ENCODE measurements at regions not wholly inside any gene's neighbourhood (a gene's known extent, or its start where the extent isn't known, plus 50 kb on each side); places are given as distances from the start of the nearest gene placed in this dataset.

DNA sequence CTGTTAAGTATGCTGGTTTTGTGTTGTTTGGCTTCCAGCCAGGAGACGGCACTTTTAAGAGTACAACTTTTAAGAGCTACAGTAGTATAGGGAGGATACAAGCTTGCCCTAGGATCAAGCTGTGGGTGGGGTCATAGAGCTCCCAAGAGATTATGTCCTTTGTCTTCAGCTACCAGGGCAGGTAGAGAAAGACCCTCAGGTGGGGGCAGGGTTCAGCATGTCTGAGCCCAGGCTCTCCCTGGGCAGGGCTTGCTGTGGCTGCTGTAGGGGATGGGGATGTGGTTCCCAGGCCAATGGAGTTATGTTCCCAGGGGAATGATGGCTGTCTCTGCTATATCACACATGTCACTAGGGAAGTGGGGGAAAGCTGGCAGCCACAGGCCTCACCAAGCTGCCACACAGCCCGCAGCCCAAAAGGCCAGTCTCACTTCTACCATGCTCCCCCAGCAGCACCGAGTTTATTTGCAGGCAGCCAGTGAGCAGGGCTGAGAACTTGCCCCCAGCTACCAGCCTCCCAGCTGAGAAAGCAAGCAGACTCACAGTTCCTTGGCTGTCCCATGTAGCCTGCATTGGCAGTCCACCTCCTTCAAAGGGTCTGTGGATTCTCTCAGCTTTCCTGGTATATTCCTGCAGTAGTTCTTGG is 105.7 kb upstream of the ERBB4 start:
- no peaks in the 10 kb centered on the region for H3K27me3 Mint-ChIP-seq (ENCODE audit: low read depth in 3 of 3)
- no peak overlapping the region for H3K4me2 ChIP-seq (replicated peaks; ENCODE audit: extremely low read depth, low read length, poor library complexity, severe bottlenecking)
- H3K36me3 Mint-ChIP-seq = no peaks in the 10 kb centered on the region
- H4K20me1 ChIP-seq (ENCODE audit: insufficient read depth, low read length) = no peaks in the 10 kb centered on the region
- intact Hi-C loops (cut with micrococcal nuclease) = no loop called here
- no peaks in the 10 kb centered on the region for H3K27me3 ChIP-seq (ENCODE audit: control insufficient read depth in 2 of 2, insufficient read depth in 2 of 2, low read length in 2 of 2)
- H3K4me1 Mint-ChIP-seq = no peaks in the 10 kb centered on the region
- H3K4me3 Mint-ChIP-seq = no peak overlapping the region
- H3K27ac ChIP-seq (ENCODE audit: low read depth in 1 of 2, low read length in 2 of 2) = no peak overlapping the region
- 76% methylated on average over 3 of the region's 3 CpGs for WGBS (ENCODE audit: insufficient coverage)
- no peaks in the 10 kb centered on the region for H3K79me2 ChIP-seq (ENCODE audit: insufficient read depth, low read length)
- no peak for DNase-seq
- peaks cover 0 to 1% (median 0%) of the 10 kb centered on the region in 7 donors for H3K9me3 Mint-ChIP-seq
- no peak overlapping the region for H3K4me3 ChIP-seq (replicated peaks in 1 of 3; ENCODE audit: low read depth in 2 of 3, low read length in 3 of 3)
- H3K4me1 ChIP-seq (ENCODE audit: control insufficient read depth in 1 of 2, insufficient read depth in 2 of 2, low read length in 2 of 2) = no peaks in the 10 kb centered on the region
- H3K36me3 ChIP-seq (replicated peaks in 1 of 2; ENCODE audit: control insufficient read depth in 1 of 2, insufficient read depth in 2 of 2, low read length in 2 of 2) = no peaks in the 10 kb centered on the region
- no peak overlapping the region for H3K9ac ChIP-seq (ENCODE audit: insufficient read depth, low read length, poor library complexity, severe bottlenecking)
- H2AFZ ChIP-seq (ENCODE audit: insufficient read depth, low read depth, low read length, poor library complexity, severe bottlenecking) = no peak overlapping the region
- H3K27ac Mint-ChIP-seq = peak overlapping the region in 1 of 7 donors; percentile 18
- no peak for TF ChIP-seq CTCF (IDR thresholded peaks at IDR 0.05)
- no peaks in the 10 kb centered on the region for H3K9me3 ChIP-seq (replicated peaks in 1 of 2; ENCODE audit: control insufficient read depth in 1 of 2, insufficient read depth in 1 of 2, low read length in 2 of 2)

DNA sequence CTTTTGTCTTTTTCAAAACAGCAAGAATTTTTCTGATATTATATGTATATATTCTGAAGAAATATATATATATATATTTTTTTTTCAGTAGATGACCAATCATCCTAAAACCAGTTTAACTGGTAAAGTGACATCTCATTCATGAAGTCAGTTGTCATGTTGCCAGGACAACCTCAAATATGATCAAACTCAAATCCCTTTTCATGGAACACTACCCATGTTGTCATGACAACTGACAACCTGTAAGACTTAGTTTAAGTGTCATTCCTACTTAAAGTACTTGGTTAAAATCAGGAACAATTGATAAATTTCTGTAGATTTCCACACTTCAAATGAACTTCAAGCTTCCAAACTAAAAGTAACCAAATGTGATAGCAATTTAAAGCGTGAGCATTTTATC is 101.8 kb upstream of the ERBB4 start:
- H3K36me3 ChIP-seq (replicated peaks in 1 of 2; ENCODE audit: control insufficient read depth in 1 of 2, insufficient read depth in 2 of 2, low read length in 2 of 2) = no peaks in the 10 kb centered on the region
- H4K20me1 ChIP-seq (ENCODE audit: insufficient read depth, low read length) = no peaks in the 10 kb centered on the region
- no peak overlapping the region for H3K4me3 Mint-ChIP-seq
- H3K9ac ChIP-seq (ENCODE audit: insufficient read depth, low read length, poor library complexity, severe bottlenecking) = no peak overlapping the region
- intact Hi-C loops (cut with micrococcal nuclease) = no loop called here
- H3K4me2 ChIP-seq (replicated peaks; ENCODE audit: extremely low read depth, low read length, poor library complexity, severe bottlenecking) = no peak overlapping the region
- no peaks in the 10 kb centered on the region for H3K27me3 ChIP-seq (ENCODE audit: control insufficient read depth in 2 of 2, insufficient read depth in 2 of 2, low read length in 2 of 2)
- H3K27me3 Mint-ChIP-seq (ENCODE audit: low read depth in 3 of 3) = no peaks in the 10 kb centered on the region
- no peaks in the 10 kb centered on the region for H3K4me1 ChIP-seq (ENCODE audit: control insufficient read depth in 1 of 2, insufficient read depth in 2 of 2, low read length in 2 of 2)
- no peaks in the 10 kb centered on the region for H3K36me3 Mint-ChIP-seq
- H3K4me1 Mint-ChIP-seq = no peaks in the 10 kb centered on the region
- no peak for DNase-seq
- TF ChIP-seq CTCF (IDR thresholded peaks at IDR 0.05) = no peak
- H2AFZ ChIP-seq (ENCODE audit: insufficient read depth, low read depth, low read length, poor library complexity, severe bottlenecking) = no peak overlapping the region
- H3K9me3 Mint-ChIP-seq = peaks cover 0 to 3% (median 0%) of the 10 kb centered on the region in 7 donors
- no CpG with 5 or more reads among the region's 1 CpG for WGBS (ENCODE audit: insufficient coverage)
- no peaks in the 10 kb centered on the region for H3K79me2 ChIP-seq (ENCODE audit: insufficient read depth, low read length)
- no peak overlapping the region for H3K27ac Mint-ChIP-seq
- no peak overlapping the region for H3K27ac ChIP-seq (ENCODE audit: low read depth in 1 of 2, low read length in 2 of 2)
- H3K9me3 ChIP-seq (replicated peaks in 1 of 2; ENCODE audit: control insufficient read depth in 1 of 2, insufficient read depth in 1 of 2, low read length in 2 of 2) = no peaks in the 10 kb centered on the region
- no peak overlapping the region for H3K4me3 ChIP-seq (replicated peaks in 1 of 3; ENCODE audit: low read depth in 2 of 3, low read length in 3 of 3)
